Stimulated activated CD4-positive, alpha-beta T cell treated with anti-CD3 and anti-CD28 coated beads, Interleukin-15, amount 100 ng/mL, for 48 hours (primary cell): ENCODE measurements at regions not wholly inside any gene's neighbourhood (a gene's known extent, or its start where the extent isn't known, plus 50 kb on each side); places are given as distances from the start of the nearest gene placed in this dataset.
"Not testable (repeated sequence)": the region's sequence is repeated elsewhere in the genome, so short reads cannot be mapped to it uniquely, and the experiment has no call there.

Experiments
- DNase-seq, 2 donors: peaks; one replicate each; pipeline ENCODE4 v3.0.0-alpha.2; 2020; ENCODE audit warnings: low read depth in 2 of 2

- no peak for DNase-seq
These were observed 1316.8 kb upstream of the RAG2 start for GRCh38 chr11:37914859-37915258.

- no peak for DNase-seq
These were observed 1310.1 kb upstream of the RAG2 start for GRCh38 chr11:37908219-37908548.

- no peak for DNase-seq
These were observed 1309.6 kb upstream of the RAG2 start for GRCh38 chr11:37907436-37908218.

GRCh38 chr11:37905707-37906417 is 1307.8 kb upstream of the RAG2 start:
- no peak for DNase-seq

GRCh38 chr11:37896016-37896415 is 1298.0 kb upstream of the RAG2 start:
- no peak for DNase-seq

- no peak for DNase-seq
These were observed 1283.7 kb upstream of the RAG2 start for GRCh38 chr11:37881741-37882140.

GRCh38 chr11:37861671-37862070 is 1263.6 kb upstream of the RAG2 start:
- no peak for DNase-seq

- DNase-seq: not testable (repeated sequence)
These were observed 1260.9 kb upstream of the RAG2 start for GRCh38 chr11:37858806-37859537.

- DNase-seq: no peak
These were observed 1260.4 kb upstream of the RAG2 start for GRCh38 chr11:37858398-37858797.

GRCh38 chr11:37857726-37858125 is 1259.7 kb upstream of the RAG2 start:
- DNase-seq: no peak

GRCh38 chr11:37849706-37850105 is 1251.7 kb upstream of the RAG2 start:
- no peak for DNase-seq

- no peak for DNase-seq
These were observed 1245.6 kb upstream of the RAG2 start for GRCh38 chr11:37843603-37844002.

- no peak for DNase-seq
These were observed 1243.0 kb upstream of the RAG2 start for GRCh38 chr11:37841016-37841415.

GRCh38 chr11:37840345-37840744 is 1242.3 kb upstream of the RAG2 start:
- DNase-seq: not testable (repeated sequence)

GRCh38 chr11:37830529-37830928 is 1232.5 kb upstream of the RAG2 start:
- DNase-seq: no peak

GRCh38 chr11:37817727-37818270 is 1219.8 kb upstream of the RAG2 start:
- DNase-seq: no peak

- DNase-seq: no peak
These were observed 1214.3 kb upstream of the RAG2 start for GRCh38 chr11:37812281-37812880.

GRCh38 chr11:37811349-37811748 is 1213.3 kb upstream of the RAG2 start:
- DNase-seq: no peak

- DNase-seq: no peak
These were observed 1206.6 kb upstream of the RAG2 start for GRCh38 chr11:37804666-37805065.

GRCh38 chr11:37788141-37788877 is 1190.3 kb upstream of the RAG2 start:
- no peak for DNase-seq

- DNase-seq: no peak
These were observed 1188.2 kb upstream of the RAG2 start for GRCh38 chr11:37786214-37786755.
